Thoracic aorta (tissue), 2 donors: ENCODE measurements at regions not wholly inside any gene's neighbourhood (a gene's known extent, or its start where the extent isn't known, plus 50 kb on each side); places are given as distances from the start of the nearest gene placed in this dataset.

Source experiments
- ATAC-seq: fragments of 150-250 bp; one replicate; pipeline ENCODE4 v1.8.0; 2017; ENCODE audit warnings: low read depth; ENCODE audit not compliant: insufficient number of reproducible peaks, low FRiP score
- DNase-seq: peaks from one replicate; pipeline ENCODE4 v3.0.0-alpha.2; 2020; ENCODE audit warnings: low spot score
- H3K27ac ChIP-seq, 2 donors: fragments of 200-600 bp; sonication (generic); 1 replicate in 1 of 2; 2 replicates in 1 of 2; pipeline ENCODE4 v1.5.1; 2016; ENCODE audit warnings: mild to moderate bottlenecking in 2 of 2, moderate library complexity in 2 of 2
- H3K27me3 ChIP-seq: fragments of 200-600 bp; sonication (generic); replicated peaks from 2 replicates; pipeline ENCODE4 v1.6.0; 2016; ENCODE audit warnings: mild to moderate bottlenecking; ENCODE audit not compliant: insufficient read depth
- H3K36me3 ChIP-seq: fragments of 200-600 bp; sonication (generic); one replicate; pipeline ENCODE4 v1.5.1; 2016
- H3K4me1 ChIP-seq, 2 donors: fragments of 200-600 bp; sonication (generic); 1 replicate in 1 of 2; 2 replicates in 1 of 2; pipeline versions ENCODE4 v1.5.1 to v1.6.0; 2016; ENCODE audit warnings: low read depth in 2 of 2, mild to moderate bottlenecking in 1 of 2; ENCODE audit not compliant: control insufficient read depth in 1 of 2
- H3K4me3 ChIP-seq: fragments of 200-600 bp; sonication (generic); 2 replicates; pipeline ENCODE4 v1.5.1; 2016; ENCODE audit warnings: mild to moderate bottlenecking
- H3K9me3 ChIP-seq: fragments of 200-600 bp; sonication (generic); 2 replicates; pipeline ENCODE4 v1.5.1; 2016
- CTCF ChIP-seq: fragments of 200-600 bp; sonication (generic); IDR thresholded peaks from one replicate; pipeline ENCODE4 v1.5.1; 2019; ENCODE audit warnings: antibody characterized with exemption

DNA sequence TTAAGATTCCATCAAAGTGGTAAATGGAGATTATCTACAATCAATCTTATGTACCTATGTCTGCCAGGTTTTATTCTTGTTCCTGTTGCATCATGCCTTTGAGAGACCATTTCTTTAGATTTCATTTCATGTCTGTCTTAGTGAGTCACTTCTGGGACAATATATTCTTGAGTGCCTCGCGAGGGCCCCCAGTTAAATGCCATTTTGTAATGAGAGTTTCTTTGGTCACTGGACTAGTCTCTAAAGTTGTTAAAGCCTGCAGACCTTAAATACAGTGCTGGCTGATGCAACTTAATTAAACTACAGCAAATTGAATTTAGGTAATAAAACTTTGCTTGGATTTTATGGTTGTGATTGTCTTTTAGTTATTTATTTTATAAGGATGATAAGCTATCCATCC lies 87.2 kb upstream of the PITX2 start:
- no peaks in the 10 kb centered on the region for H3K36me3 ChIP-seq
- TF ChIP-seq CTCF = no peak
- ATAC-seq = no peak

GRCh38 chr4:110712486-110712885 lies 89.6 kb upstream of the PITX2 start:
- no peak for ATAC-seq

More for the DNA sequence above, 87.2 kb upstream of the PITX2 start:
- Histone ChIP-seq H3K27ac (no peak overlapping the region), H3K4me1 (no peaks in the 10 kb centered on the region), H3K4me3 (no peak overlapping the region), H3K9me3 (no peaks in the 10 kb centered on the region), H3K27me3 (no peaks in the 10 kb centered on the region)
- no peak for DNase-seq

GRCh38 chr4:110730318-110730717 lies 107.4 kb upstream of the PITX2 start:
- no peak for TF ChIP-seq CTCF
- no peak overlapping the region for H3K27ac ChIP-seq
- no peaks in the 10 kb centered on the region for H3K27me3 ChIP-seq
- H3K4me3 ChIP-seq = no peak overlapping the region
- no peaks in the 10 kb centered on the region for H3K9me3 ChIP-seq
- no peak for ATAC-seq
- no peaks in the 10 kb centered on the region for H3K4me1 ChIP-seq
- no peaks in the 10 kb centered on the region for H3K36me3 ChIP-seq
- DNase-seq = no peak

More at GRCh38 chr4:110712486-110712885, 89.6 kb upstream of the PITX2 start:
- no peak for TF ChIP-seq CTCF
- Histone ChIP-seq H3K27me3 (no peaks in the 10 kb centered on the region), H3K36me3 (no peaks in the 10 kb centered on the region), H3K4me3 (no peak overlapping the region), H3K27ac (no peak overlapping the region), H3K4me1 (no peaks in the 10 kb centered on the region), H3K9me3 (no peaks in the 10 kb centered on the region)
- no peak for DNase-seq

DNA sequence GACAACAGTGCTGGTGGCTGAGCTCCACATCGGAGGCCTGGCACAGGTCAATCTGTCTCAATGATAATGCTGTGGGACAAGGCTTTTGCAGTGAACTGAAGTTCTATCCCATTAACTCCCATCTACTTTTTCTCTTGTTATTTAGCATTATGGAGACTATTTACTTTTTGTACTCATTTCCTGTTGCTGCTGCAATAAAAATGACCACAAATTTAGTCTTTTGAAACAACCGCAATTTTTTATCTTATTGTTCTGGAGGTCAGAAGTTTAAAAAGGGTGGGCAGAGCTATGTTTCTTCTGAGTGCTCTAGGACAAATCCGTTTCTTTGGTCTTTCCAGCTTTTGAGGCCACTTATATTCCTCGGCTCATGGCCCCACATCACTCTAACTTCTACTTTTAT lies 111.0 kb upstream of the PITX2 start:
- no peak overlapping the region for H3K4me3 ChIP-seq
- H3K27ac ChIP-seq = no peak overlapping the region
- TF ChIP-seq CTCF = no peak
- DNase-seq = no peak
- H3K9me3 ChIP-seq = no peaks in the 10 kb centered on the region
- H3K4me1 ChIP-seq = no peaks in the 10 kb centered on the region
- no peaks in the 10 kb centered on the region for H3K27me3 ChIP-seq
- no peak for ATAC-seq
- no peaks in the 10 kb centered on the region for H3K36me3 ChIP-seq

- DNase-seq = no peak
- no peak overlapping the region for H3K4me3 ChIP-seq
- H3K9me3 ChIP-seq = no peaks in the 10 kb centered on the region
- H3K27me3 ChIP-seq = no peaks in the 10 kb centered on the region
- TF ChIP-seq CTCF = no peak
- no peaks in the 10 kb centered on the region for H3K36me3 ChIP-seq
- H3K4me1 ChIP-seq = no peaks in the 10 kb centered on the region
- no peak overlapping the region for H3K27ac ChIP-seq
- ATAC-seq = no peak
Observed at GRCh38 chr4:110735686-110736085, 112.8 kb upstream of the PITX2 start.
